ENCODE measurements at regions not wholly inside any gene's neighbourhood (a gene's known extent, or its start where the extent isn't known, plus 50 kb on each side); places are given as distances from the start of the nearest gene placed in this dataset.

DNA sequence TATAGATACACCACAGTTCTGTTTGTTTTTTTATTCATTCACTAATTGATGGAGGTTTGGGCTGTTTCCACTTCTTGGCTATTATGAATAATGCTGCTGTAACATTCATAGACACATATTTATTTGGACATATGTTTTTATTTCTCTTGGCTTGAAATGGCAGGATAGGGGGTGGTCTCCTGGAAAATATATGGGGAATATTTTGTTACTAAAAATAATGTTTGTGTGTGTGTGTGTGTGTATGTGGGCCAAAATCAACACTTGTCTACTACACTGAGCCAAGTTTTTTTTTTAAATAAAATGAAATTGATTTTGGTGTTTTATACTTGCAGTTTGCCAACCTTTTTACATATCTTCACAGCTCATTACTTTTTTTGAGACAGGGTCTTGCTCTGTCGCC, 264.4 kb upstream of the SULF2 start:
- Histone ChIP-seq H3K9me3 (no peaks in the 10 kb centered on the region), H3K27ac (no peak overlapping the region), H3K4me1 (no peaks in the 10 kb centered on the region), H3K27me3 (no peaks in the 10 kb centered on the region), H3K4me3 (no peak overlapping the region), H3K36me3 (no peaks in the 10 kb centered on the region)
- WGBS (ENCODE audit: insufficient coverage, low coverage, low lambda C conversion rate, missing lambda C conversion rate): 55% methylated on average over 1 of the region's 1 CpG
- ATAC-seq: no peak
- TF ChIP-seq, protein P1, sequence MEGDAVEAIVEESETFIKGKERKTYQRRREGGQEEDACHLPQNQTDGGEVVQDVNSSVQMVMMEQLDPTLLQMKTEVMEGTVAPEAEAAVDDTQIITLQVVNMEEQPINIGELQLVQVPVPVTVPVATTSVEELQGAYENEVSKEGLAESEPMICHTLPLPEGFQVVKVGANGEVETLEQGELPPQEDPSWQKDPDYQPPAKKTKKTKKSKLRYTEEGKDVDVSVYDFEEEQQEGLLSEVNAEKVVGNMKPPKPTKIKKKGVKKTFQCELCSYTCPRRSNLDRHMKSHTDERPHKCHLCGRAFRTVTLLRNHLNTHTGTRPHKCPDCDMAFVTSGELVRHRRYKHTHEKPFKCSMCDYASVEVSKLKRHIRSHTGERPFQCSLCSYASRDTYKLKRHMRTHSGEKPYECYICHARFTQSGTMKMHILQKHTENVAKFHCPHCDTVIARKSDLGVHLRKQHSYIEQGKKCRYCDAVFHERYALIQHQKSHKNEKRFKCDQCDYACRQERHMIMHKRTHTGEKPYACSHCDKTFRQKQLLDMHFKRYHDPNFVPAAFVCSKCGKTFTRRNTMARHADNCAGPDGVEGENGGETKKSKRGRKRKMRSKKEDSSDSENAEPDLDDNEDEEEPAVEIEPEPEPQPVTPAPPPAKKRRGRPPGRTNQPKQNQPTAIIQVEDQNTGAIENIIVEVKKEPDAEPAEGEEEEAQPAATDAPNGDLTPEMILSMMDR (IDR thresholded peaks at IDR 0.05): no peak
- TF ChIP-seq POLR2A (IDR thresholded peaks at IDR 0.05): no peak
- DNase-seq: no peak
- intact Hi-C loops (cut with DNase I): no loop called here

GRCh38 chr20:48049171-48049570, 263.9 kb upstream of the SULF2 start:
- no peaks in the 10 kb centered on the region for H3K9me3 ChIP-seq
- ATAC-seq: no peak
- WGBS (ENCODE audit: insufficient coverage, low coverage, low lambda C conversion rate, missing lambda C conversion rate): 70% methylated on average over 3 of the region's 3 CpGs
- TF ChIP-seq, protein P1 (IDR thresholded peaks at IDR 0.05): no peak
- no peak for TF ChIP-seq POLR2A (IDR thresholded peaks at IDR 0.05)
- no peaks in the 10 kb centered on the region for H3K27me3 ChIP-seq
- no peak overlapping the region for H3K27ac ChIP-seq
- H3K36me3 ChIP-seq: no peaks in the 10 kb centered on the region
- no peaks in the 10 kb centered on the region for H3K4me1 ChIP-seq
- no peak overlapping the region for H3K4me3 ChIP-seq
- no peak for DNase-seq
- intact Hi-C loops (cut with DNase I): no loop called here

GRCh38 chr20:48047447-48047846, 262.2 kb upstream of the SULF2 start:
- ATAC-seq (no peak), DNase-seq (no peak)
- Histone ChIP-seq H3K27me3 (no peaks in the 10 kb centered on the region), H3K27ac (no peak overlapping the region), H3K4me3 (no peak overlapping the region), H3K36me3 (no peaks in the 10 kb centered on the region), H3K4me1 (no peaks in the 10 kb centered on the region), H3K9me3 (no peaks in the 10 kb centered on the region)
- TF ChIP-seq, protein P1 (IDR thresholded peaks at IDR 0.05): no peak
- no peak for TF ChIP-seq POLR2A (IDR thresholded peaks at IDR 0.05)
- intact Hi-C loops (cut with DNase I): no loop called here
- 47% methylated on average over 4 of the region's 4 CpGs for WGBS (ENCODE audit: insufficient coverage, low coverage, low lambda C conversion rate, missing lambda C conversion rate)

- Histone ChIP-seq H3K27me3 (no peaks in the 10 kb centered on the region), H3K4me1 (no peaks in the 10 kb centered on the region), H3K4me3 (no peak overlapping the region), H3K36me3 (no peaks in the 10 kb centered on the region), H3K9me3 (no peaks in the 10 kb centered on the region), H3K27ac (no peak overlapping the region)
- ATAC-seq (no peak), DNase-seq (no peak)
- intact Hi-C loops (cut with DNase I): no loop called here
- TF ChIP-seq POLR2A (IDR thresholded peaks at IDR 0.05): no peak
- TF ChIP-seq, protein P1 (IDR thresholded peaks at IDR 0.05): no peak
- WGBS (ENCODE audit: insufficient coverage, low coverage, low lambda C conversion rate, missing lambda C conversion rate): 47% methylated on average over 7 of the region's 7 CpGs
Observed at GRCh38 chr20:48042628-48043027, 257.3 kb upstream of the SULF2 start.

All from right lobe of liver (tissue), 6 donors.